Right ventricle myocardium superior (tissue), 1 donor: ENCODE measurements at regions not wholly inside any gene's neighbourhood (a gene's known extent, or its start where the extent isn't known, plus 50 kb on each side); places are given as distances from the start of the nearest gene placed in this dataset.
A peak's percentile ranks its signal among the peaks of the same experiment; 100 is the strongest.

ENCODE experiments used
- ATAC-seq: fragments of 200-7000 bp; cut with Tn5 transposase; one replicate; pipeline ENCODE4 v1.9.1; 2020; ENCODE audit warnings: mild to moderate bottlenecking; ENCODE audit not compliant: poor library complexity
- DNase-seq: peaks from one replicate; pipeline ENCODE4 v3.0.0-alpha.2; 2020
- intact Hi-C: fragments of 100-400 bp; cut with DNase I; formaldehyde crosslinking; loops from one replicate; pipeline ENCODE4 v1.11.2; 2022
- donor health status: DM: no; HTN: yes; CAD: no; lungs with severe emphysema.

- ATAC-seq (no peak), DNase-seq (no peak)
- intact Hi-C loops: no loop called here
These were observed 557.6 kb upstream of the AMELY start for GRCh38 chrY:7468951-7469745.

- intact Hi-C loops: no loop called here
- ATAC-seq: no peak
These were observed 556.4 kb upstream of the AMELY start for GRCh38 chrY:7467796-7468520.

GRCh38 chrY:7465185-7465621 is 553.7 kb upstream of the AMELY start:
- intact Hi-C loops: no loop called here
- ATAC-seq: peak; percentile 56
- no peak for DNase-seq

More at GRCh38 chrY:7467796-7468520, 556.4 kb upstream of the AMELY start:
- no peak for DNase-seq

GRCh38 chrY:7464742-7465141 is 553.2 kb upstream of the AMELY start:
- intact Hi-C loops: no loop called here
- ATAC-seq: no peak
- no peak for DNase-seq

GRCh38 chrY:7463711-7464110 is 552.2 kb upstream of the AMELY start:
- ATAC-seq: no peak
- intact Hi-C loops: no loop called here

GRCh38 chrY:7463196-7463595 is 551.6 kb upstream of the AMELY start:
- ATAC-seq (no peak), DNase-seq (no peak)
- intact Hi-C loops: no loop called here

More at GRCh38 chrY:7463711-7464110, 552.2 kb upstream of the AMELY start:
- no peak for DNase-seq

- intact Hi-C loops: no loop called here
- DNase-seq (no peak), ATAC-seq (no peak)
These were observed 551.1 kb upstream of the AMELY start for GRCh38 chrY:7462657-7463056.

GRCh38 chrY:7461873-7462525 is 550.4 kb upstream of the AMELY start:
- no peak for ATAC-seq

GRCh38 chrY:7459802-7460201 is 548.2 kb upstream of the AMELY start:
- DNase-seq (no peak), ATAC-seq (no peak)
- intact Hi-C loops: no loop called here

More at GRCh38 chrY:7461873-7462525, 550.4 kb upstream of the AMELY start:
- intact Hi-C loops: no loop called here
- no peak for DNase-seq

GRCh38 chrY:7458301-7459078 is 546.9 kb upstream of the AMELY start:
- intact Hi-C loops: no loop called here

GRCh38 chrY:7457286-7458015 is 545.9 kb upstream of the AMELY start:
- intact Hi-C loops: no loop called here
- DNase-seq (no peak), ATAC-seq (no peak)

More at GRCh38 chrY:7458301-7459078, 546.9 kb upstream of the AMELY start:
- ATAC-seq: peak; percentile 56
- no peak for DNase-seq

GRCh38 chrY:7455626-7456025 is 544.1 kb upstream of the AMELY start:
- DNase-seq (no peak), ATAC-seq (no peak)
- intact Hi-C loops: no loop called here

GRCh38 chrY:7453336-7453735 is 541.8 kb upstream of the AMELY start:
- ATAC-seq (no peak), DNase-seq (no peak)
- intact Hi-C loops: no loop called here

- no peak for DNase-seq
- intact Hi-C loops: no loop called here
- ATAC-seq: no peak
These were observed 540.7 kb upstream of the AMELY start for GRCh38 chrY:7452246-7452645.

GRCh38 chrY:7449860-7450259 is 538.3 kb upstream of the AMELY start:
- DNase-seq: no peak
- intact Hi-C loops: no loop called here
- ATAC-seq: no peak

GRCh38 chrY:7448687-7449086 is 537.1 kb upstream of the AMELY start:
- DNase-seq: no peak
- intact Hi-C loops: no loop called here
- no peak for ATAC-seq

- DNase-seq (no peak), ATAC-seq (no peak)
- intact Hi-C loops: no loop called here
These were observed 536.4 kb upstream of the AMELY start for GRCh38 chrY:7447881-7448516.

- no peak for ATAC-seq
- DNase-seq: no peak
- intact Hi-C loops: no loop called here
These were observed 532.6 kb upstream of the AMELY start for GRCh38 chrY:7444141-7444540.
